ENCODE measurements at regions not wholly inside any gene's neighbourhood (a gene's known extent, or its start where the extent isn't known, plus 50 kb on each side); places are given as distances from the start of the nearest gene placed in this dataset.
"Not testable (repeated sequence)": the region's sequence is repeated elsewhere in the genome, so short reads cannot be mapped to it uniquely, and the experiment has no call there.

GRCh38 chr2:16727849-16728248, 62.2 kb upstream of the CYRIA start:
- not testable (repeated sequence) for H3K23ac ChIP-seq (ENCODE audit: low read length); H2BK5ac ChIP-seq (ENCODE audit: low read length); H3K56ac ChIP-seq (ENCODE audit: low read length); H4K8ac ChIP-seq (ENCODE audit: low read depth, low read length); H3K4me2 ChIP-seq (ENCODE audit: low read length); H3K18ac ChIP-seq (ENCODE audit: low read length); H3K9ac ChIP-seq (ENCODE audit: low read length); H3K27ac ChIP-seq (ENCODE audit: low read depth, low read length); H4K5ac ChIP-seq (ENCODE audit: low read length); H2BK120ac ChIP-seq (ENCODE audit: low read depth, low read length); H3K79me2 ChIP-seq (ENCODE audit: control insufficient read depth, insufficient read depth, low read length); H3K4ac ChIP-seq (ENCODE audit: low read depth, low read length); H3K4me1 ChIP-seq (ENCODE audit: control insufficient read depth, low read depth, low read length); H3K79me1 ChIP-seq (ENCODE audit: low read length); H3K36me3 ChIP-seq (ENCODE audit: control insufficient read depth, insufficient read depth, low read length); H2AK5ac ChIP-seq (ENCODE audit: low read length); H3K4me3 ChIP-seq (ENCODE audit: low read length); H3K27me3 ChIP-seq (ENCODE audit: insufficient read depth, low read length, poor library complexity); H2BK15ac ChIP-seq (replicated peaks; ENCODE audit: low read depth)
- DNase-seq: peak; percentile 16
- no CpG with 5 or more reads among the region's 2 CpGs for WGBS (ENCODE audit: extremely low coverage, insufficient coverage, low lambda C conversion rate)

GRCh38 chr2:16727256-16727655, 61.6 kb upstream of the CYRIA start:
- H4K8ac ChIP-seq (ENCODE audit: low read depth, low read length): no peak overlapping the region
- H3K23ac ChIP-seq (ENCODE audit: low read length): no peak overlapping the region
- H3K4me3 ChIP-seq (ENCODE audit: low read length): no peak overlapping the region
- H3K9ac ChIP-seq (ENCODE audit: low read length): no peak overlapping the region
- no peak overlapping the region for H2BK15ac ChIP-seq (replicated peaks; ENCODE audit: low read depth)
- no peak overlapping the region for H3K4ac ChIP-seq (ENCODE audit: low read depth, low read length)
- no peak overlapping the region for H2BK5ac ChIP-seq (ENCODE audit: low read length)
- H3K27me3 ChIP-seq (ENCODE audit: insufficient read depth, low read length, poor library complexity): no peaks in the 10 kb centered on the region
- H3K79me2 ChIP-seq (ENCODE audit: control insufficient read depth, insufficient read depth, low read length): no peaks in the 10 kb centered on the region
- H3K36me3 ChIP-seq (ENCODE audit: control insufficient read depth, insufficient read depth, low read length): no peaks in the 10 kb centered on the region
- no peak overlapping the region for H2BK120ac ChIP-seq (ENCODE audit: low read depth, low read length)
- H2AK5ac ChIP-seq (ENCODE audit: low read length): no peak overlapping the region
- DNase-seq: peak; percentile 29
- H3K79me1 ChIP-seq (ENCODE audit: low read length): no peaks in the 10 kb centered on the region
- H3K18ac ChIP-seq (ENCODE audit: low read length): no peak overlapping the region
- no CpG with 5 or more reads among the region's 4 CpGs for WGBS (ENCODE audit: extremely low coverage, insufficient coverage, low lambda C conversion rate)
- no peak overlapping the region for H3K56ac ChIP-seq (ENCODE audit: low read length)
- H3K27ac ChIP-seq (ENCODE audit: low read depth, low read length): no peak overlapping the region
- peaks cover 2% of the 10 kb centered on the region for H3K4me1 ChIP-seq (ENCODE audit: control insufficient read depth, low read depth, low read length)
- no peak overlapping the region for H3K4me2 ChIP-seq (ENCODE audit: low read length)
- H4K5ac ChIP-seq (ENCODE audit: low read length): no peak overlapping the region

DNA sequence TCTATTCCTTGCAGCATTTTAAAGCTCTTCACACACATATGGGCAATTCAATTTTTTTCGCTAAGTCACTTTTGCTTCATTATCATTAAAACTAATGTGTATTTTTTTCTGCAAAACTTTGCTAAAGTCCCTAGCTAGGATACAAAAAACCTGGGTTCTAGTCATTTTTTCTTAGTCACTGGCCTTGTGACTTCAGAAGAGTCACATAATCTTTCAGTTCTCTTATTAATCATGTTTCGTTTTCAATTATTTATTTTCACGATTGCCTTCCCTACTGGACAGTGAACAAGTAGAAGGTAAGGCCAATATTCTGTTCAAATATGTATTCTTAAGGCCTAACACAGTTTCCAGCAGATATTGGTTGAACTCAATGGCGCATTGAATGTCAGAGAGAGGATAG, 60.9 kb upstream of the CYRIA start:
- no peak overlapping the region for H3K4me3 ChIP-seq (ENCODE audit: low read length)
- no peak overlapping the region for H3K9ac ChIP-seq (ENCODE audit: low read length)
- no peak overlapping the region for H3K23ac ChIP-seq (ENCODE audit: low read length)
- no peak overlapping the region for H2BK15ac ChIP-seq (replicated peaks; ENCODE audit: low read depth)
- H3K79me2 ChIP-seq (ENCODE audit: control insufficient read depth, insufficient read depth, low read length): no peaks in the 10 kb centered on the region
- H3K27me3 ChIP-seq (ENCODE audit: insufficient read depth, low read length, poor library complexity): no peaks in the 10 kb centered on the region
- DNase-seq: no peak
- no peaks in the 10 kb centered on the region for H3K36me3 ChIP-seq (ENCODE audit: control insufficient read depth, insufficient read depth, low read length)
- no peak overlapping the region for H2BK120ac ChIP-seq (ENCODE audit: low read depth, low read length)
- H2BK5ac ChIP-seq (ENCODE audit: low read length): no peak overlapping the region
- H4K8ac ChIP-seq (ENCODE audit: low read depth, low read length): no peak overlapping the region
- no peak overlapping the region for H3K27ac ChIP-seq (ENCODE audit: low read depth, low read length)
- H4K5ac ChIP-seq (ENCODE audit: low read length): no peak overlapping the region
- no peak overlapping the region for H3K56ac ChIP-seq (ENCODE audit: low read length)
- no peak overlapping the region for H3K4ac ChIP-seq (ENCODE audit: low read depth, low read length)
- no peaks in the 10 kb centered on the region for H3K79me1 ChIP-seq (ENCODE audit: low read length)
- no CpG with 5 or more reads among the region's 4 CpGs for WGBS (ENCODE audit: extremely low coverage, insufficient coverage, low lambda C conversion rate)
- peaks cover 2% of the 10 kb centered on the region for H3K4me1 ChIP-seq (ENCODE audit: control insufficient read depth, low read depth, low read length)
- H3K4me2 ChIP-seq (ENCODE audit: low read length): no peak overlapping the region
- no peak overlapping the region for H2AK5ac ChIP-seq (ENCODE audit: low read length)
- no peak overlapping the region for H3K18ac ChIP-seq (ENCODE audit: low read length)

DNA sequence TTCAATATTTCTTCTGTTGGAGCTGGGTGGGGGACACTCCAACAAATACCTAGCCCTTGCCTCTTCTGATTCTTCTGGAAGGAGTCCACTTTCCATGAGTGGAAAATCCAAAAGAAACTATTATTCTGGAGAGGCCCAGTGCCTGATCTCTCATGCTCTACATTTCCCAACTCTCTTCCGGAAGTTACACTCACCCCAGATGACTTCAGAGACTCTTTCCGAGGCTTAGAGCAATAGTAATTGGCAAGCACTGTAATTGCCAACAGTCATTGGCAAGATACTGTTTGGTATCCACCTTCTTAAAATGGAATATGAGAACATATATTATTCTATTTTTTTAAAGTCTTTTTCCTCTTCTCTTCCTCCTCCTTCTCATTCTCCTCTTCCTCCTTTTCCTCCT, 60.5 kb upstream of the CYRIA start:
- H3K23ac ChIP-seq (ENCODE audit: low read length): no peak overlapping the region
- no CpG with 5 or more reads among the region's 2 CpGs for WGBS (ENCODE audit: extremely low coverage, insufficient coverage, low lambda C conversion rate)
- no peaks in the 10 kb centered on the region for H3K79me2 ChIP-seq (ENCODE audit: control insufficient read depth, insufficient read depth, low read length)
- no peak overlapping the region for H3K18ac ChIP-seq (ENCODE audit: low read length)
- no peak overlapping the region for H2BK120ac ChIP-seq (ENCODE audit: low read depth, low read length)
- DNase-seq: no peak
- no peak overlapping the region for H2AK5ac ChIP-seq (ENCODE audit: low read length)
- H4K8ac ChIP-seq (ENCODE audit: low read depth, low read length): no peak overlapping the region
- H3K56ac ChIP-seq (ENCODE audit: low read length): no peak overlapping the region
- H2BK15ac ChIP-seq (replicated peaks; ENCODE audit: low read depth): no peak overlapping the region
- H4K5ac ChIP-seq (ENCODE audit: low read length): no peak overlapping the region
- H3K4me3 ChIP-seq (ENCODE audit: low read length): no peak overlapping the region
- H3K4ac ChIP-seq (ENCODE audit: low read depth, low read length): no peak overlapping the region
- peaks cover 2% of the 10 kb centered on the region for H3K4me1 ChIP-seq (ENCODE audit: control insufficient read depth, low read depth, low read length)
- no peak overlapping the region for H2BK5ac ChIP-seq (ENCODE audit: low read length)
- no peak overlapping the region for H3K9ac ChIP-seq (ENCODE audit: low read length)
- H3K27me3 ChIP-seq (ENCODE audit: insufficient read depth, low read length, poor library complexity): no peaks in the 10 kb centered on the region
- H3K4me2 ChIP-seq (ENCODE audit: low read length): no peak overlapping the region
- H3K79me1 ChIP-seq (ENCODE audit: low read length): no peaks in the 10 kb centered on the region
- no peaks in the 10 kb centered on the region for H3K36me3 ChIP-seq (ENCODE audit: control insufficient read depth, insufficient read depth, low read length)
- no peak overlapping the region for H3K27ac ChIP-seq (ENCODE audit: low read depth, low read length)

DNA sequence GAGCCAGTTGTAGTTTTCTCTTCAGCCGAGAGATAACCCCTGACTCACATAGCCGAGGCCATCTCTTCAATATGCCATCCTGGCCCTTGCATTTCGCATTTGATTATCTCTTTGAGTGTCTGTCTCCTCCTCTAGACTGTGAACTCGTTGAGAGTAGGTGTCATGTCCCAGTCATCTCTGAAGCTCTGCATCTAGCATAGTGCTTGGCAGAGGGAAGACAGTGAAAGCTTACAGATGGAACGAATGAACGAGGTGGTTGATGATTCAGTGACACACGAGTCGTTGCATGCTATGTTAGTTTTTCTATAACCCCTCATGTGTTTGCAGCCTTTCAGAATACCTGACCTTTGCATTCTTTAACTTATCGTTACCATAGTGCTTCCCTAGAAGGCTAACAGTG, 59.9 kb upstream of the CYRIA start:
- H2BK5ac ChIP-seq (ENCODE audit: low read length): no peak overlapping the region
- peak; percentile 37 for DNase-seq
- H3K9ac ChIP-seq (ENCODE audit: low read length): no peak overlapping the region
- H2BK120ac ChIP-seq (ENCODE audit: low read depth, low read length): no peak overlapping the region
- H2BK15ac ChIP-seq (replicated peaks; ENCODE audit: low read depth): no peak overlapping the region
- no peak overlapping the region for H3K23ac ChIP-seq (ENCODE audit: low read length)
- no peak overlapping the region for H3K4me3 ChIP-seq (ENCODE audit: low read length)
- H3K27ac ChIP-seq (ENCODE audit: low read depth, low read length): no peak overlapping the region
- no peak overlapping the region for H3K56ac ChIP-seq (ENCODE audit: low read length)
- no peak overlapping the region for H3K4ac ChIP-seq (ENCODE audit: low read depth, low read length)
- H3K27me3 ChIP-seq (ENCODE audit: insufficient read depth, low read length, poor library complexity): no peaks in the 10 kb centered on the region
- no peaks in the 10 kb centered on the region for H3K36me3 ChIP-seq (ENCODE audit: control insufficient read depth, insufficient read depth, low read length)
- no peaks in the 10 kb centered on the region for H3K79me1 ChIP-seq (ENCODE audit: low read length)
- H3K4me1 ChIP-seq (ENCODE audit: control insufficient read depth, low read depth, low read length): peaks cover 2% of the 10 kb centered on the region
- no peak overlapping the region for H4K5ac ChIP-seq (ENCODE audit: low read length)
- H3K18ac ChIP-seq (ENCODE audit: low read length): no peak overlapping the region
- no peak overlapping the region for H4K8ac ChIP-seq (ENCODE audit: low read depth, low read length)
- WGBS (ENCODE audit: extremely low coverage, insufficient coverage, low lambda C conversion rate): no CpG with 5 or more reads among the region's 9 CpGs
- no peak overlapping the region for H3K4me2 ChIP-seq (ENCODE audit: low read length)
- no peak overlapping the region for H2AK5ac ChIP-seq (ENCODE audit: low read length)
- H3K79me2 ChIP-seq (ENCODE audit: control insufficient read depth, insufficient read depth, low read length): no peaks in the 10 kb centered on the region

DNA sequence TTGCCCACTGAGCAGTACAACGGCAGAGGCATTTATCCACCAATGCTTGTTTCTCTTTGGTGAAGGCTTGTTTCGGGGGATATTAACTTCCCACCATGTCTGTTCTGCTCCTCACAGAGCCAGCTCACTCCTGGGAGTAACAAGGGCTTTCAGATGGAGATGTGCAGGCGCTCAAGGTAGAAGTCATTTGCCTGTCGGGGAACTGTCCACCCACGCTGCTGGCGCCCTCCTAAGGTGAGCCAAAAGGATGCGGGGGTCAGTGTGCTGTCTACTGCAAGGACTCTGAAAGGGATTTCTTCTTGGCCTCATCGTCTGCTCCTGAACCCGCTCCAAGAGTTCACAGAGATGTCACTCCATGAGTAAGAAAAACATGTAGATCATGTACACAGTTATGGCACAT, 57.0 kb upstream of the CYRIA start:
- Histone ChIP-seq H4K8ac (ENCODE audit: low read depth, low read length) (no peak overlapping the region), H3K4me2 (ENCODE audit: low read length) (no peak overlapping the region), H3K79me1 (ENCODE audit: low read length) (no peaks in the 10 kb centered on the region), H3K18ac (ENCODE audit: low read length) (no peak overlapping the region), H3K9ac (ENCODE audit: low read length) (no peak overlapping the region), H3K79me2 (ENCODE audit: control insufficient read depth, insufficient read depth, low read length) (no peaks in the 10 kb centered on the region), H2BK120ac (ENCODE audit: low read depth, low read length) (no peak overlapping the region), H2BK15ac (replicated peaks; ENCODE audit: low read depth) (no peak overlapping the region), H3K4me1 (ENCODE audit: control insufficient read depth, low read depth, low read length) (peaks cover 4% of the 10 kb centered on the region), H2AK5ac (ENCODE audit: low read length) (no peak overlapping the region), H3K27me3 (ENCODE audit: insufficient read depth, low read length, poor library complexity) (no peaks in the 10 kb centered on the region), H3K4me3 (ENCODE audit: low read length) (no peak overlapping the region), H3K4ac (ENCODE audit: low read depth, low read length) (no peak overlapping the region), H3K23ac (ENCODE audit: low read length) (no peak overlapping the region), H2BK5ac (ENCODE audit: low read length) (no peak overlapping the region), H3K36me3 (ENCODE audit: control insufficient read depth, insufficient read depth, low read length) (no peaks in the 10 kb centered on the region), H4K5ac (ENCODE audit: low read length) (no peak overlapping the region), H3K56ac (ENCODE audit: low read length) (no peak overlapping the region), H3K27ac (ENCODE audit: low read depth, low read length) (no peak overlapping the region)
- DNase-seq: peak; percentile 30
- WGBS (ENCODE audit: extremely low coverage, insufficient coverage, low lambda C conversion rate): no CpG with 5 or more reads among the region's 9 CpGs

All from mesendoderm (in vitro differentiated cells).